ENCODE measurements at regions not wholly inside any gene's neighbourhood (a gene's known extent, or its start where the extent isn't known, plus 50 kb on each side); places are given as distances from the start of the nearest gene placed in this dataset.

DNA sequence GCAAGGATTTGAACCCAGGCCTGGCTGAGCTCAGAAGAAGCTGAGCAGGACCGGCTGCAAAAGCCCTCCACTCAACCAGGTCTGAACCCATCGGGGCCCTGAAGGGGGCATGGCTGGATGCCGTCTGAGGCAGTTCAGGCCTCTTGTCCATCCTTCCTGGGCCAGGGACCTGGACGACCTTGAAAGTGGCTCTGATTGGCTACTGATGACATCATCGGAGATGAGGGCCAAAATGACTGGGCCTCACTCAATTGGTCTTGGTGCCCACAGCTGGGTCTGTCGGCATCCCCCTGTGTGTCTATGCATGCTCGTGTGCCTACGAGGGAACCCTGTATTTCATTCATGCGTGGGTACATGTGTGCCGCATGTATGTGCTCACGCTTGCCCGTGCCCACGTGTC lies 71.8 kb downstream of the PTPRS start:
- TF ChIP-seq, protein P1, sequence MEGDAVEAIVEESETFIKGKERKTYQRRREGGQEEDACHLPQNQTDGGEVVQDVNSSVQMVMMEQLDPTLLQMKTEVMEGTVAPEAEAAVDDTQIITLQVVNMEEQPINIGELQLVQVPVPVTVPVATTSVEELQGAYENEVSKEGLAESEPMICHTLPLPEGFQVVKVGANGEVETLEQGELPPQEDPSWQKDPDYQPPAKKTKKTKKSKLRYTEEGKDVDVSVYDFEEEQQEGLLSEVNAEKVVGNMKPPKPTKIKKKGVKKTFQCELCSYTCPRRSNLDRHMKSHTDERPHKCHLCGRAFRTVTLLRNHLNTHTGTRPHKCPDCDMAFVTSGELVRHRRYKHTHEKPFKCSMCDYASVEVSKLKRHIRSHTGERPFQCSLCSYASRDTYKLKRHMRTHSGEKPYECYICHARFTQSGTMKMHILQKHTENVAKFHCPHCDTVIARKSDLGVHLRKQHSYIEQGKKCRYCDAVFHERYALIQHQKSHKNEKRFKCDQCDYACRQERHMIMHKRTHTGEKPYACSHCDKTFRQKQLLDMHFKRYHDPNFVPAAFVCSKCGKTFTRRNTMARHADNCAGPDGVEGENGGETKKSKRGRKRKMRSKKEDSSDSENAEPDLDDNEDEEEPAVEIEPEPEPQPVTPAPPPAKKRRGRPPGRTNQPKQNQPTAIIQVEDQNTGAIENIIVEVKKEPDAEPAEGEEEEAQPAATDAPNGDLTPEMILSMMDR (CRISPR knock-in tag; IDR thresholded peaks at IDR 0.05), result no peak
- TF ChIP-seq ZNF891 (CRISPR knock-in tag; IDR thresholded peaks at IDR 0.05) (no peak), PHF21A (CRISPR knock-in tag; IDR thresholded peaks at IDR 0.05) (no peak), TBP (CRISPR knock-in tag; IDR thresholded peaks at IDR 0.05) (no peak), PTBP1 (IDR thresholded peaks at IDR 0.05; ENCODE audit: low read depth, low read length, poor library complexity, severe bottlenecking) (no peak)
- TF ChIP-seq, protein P2, sequence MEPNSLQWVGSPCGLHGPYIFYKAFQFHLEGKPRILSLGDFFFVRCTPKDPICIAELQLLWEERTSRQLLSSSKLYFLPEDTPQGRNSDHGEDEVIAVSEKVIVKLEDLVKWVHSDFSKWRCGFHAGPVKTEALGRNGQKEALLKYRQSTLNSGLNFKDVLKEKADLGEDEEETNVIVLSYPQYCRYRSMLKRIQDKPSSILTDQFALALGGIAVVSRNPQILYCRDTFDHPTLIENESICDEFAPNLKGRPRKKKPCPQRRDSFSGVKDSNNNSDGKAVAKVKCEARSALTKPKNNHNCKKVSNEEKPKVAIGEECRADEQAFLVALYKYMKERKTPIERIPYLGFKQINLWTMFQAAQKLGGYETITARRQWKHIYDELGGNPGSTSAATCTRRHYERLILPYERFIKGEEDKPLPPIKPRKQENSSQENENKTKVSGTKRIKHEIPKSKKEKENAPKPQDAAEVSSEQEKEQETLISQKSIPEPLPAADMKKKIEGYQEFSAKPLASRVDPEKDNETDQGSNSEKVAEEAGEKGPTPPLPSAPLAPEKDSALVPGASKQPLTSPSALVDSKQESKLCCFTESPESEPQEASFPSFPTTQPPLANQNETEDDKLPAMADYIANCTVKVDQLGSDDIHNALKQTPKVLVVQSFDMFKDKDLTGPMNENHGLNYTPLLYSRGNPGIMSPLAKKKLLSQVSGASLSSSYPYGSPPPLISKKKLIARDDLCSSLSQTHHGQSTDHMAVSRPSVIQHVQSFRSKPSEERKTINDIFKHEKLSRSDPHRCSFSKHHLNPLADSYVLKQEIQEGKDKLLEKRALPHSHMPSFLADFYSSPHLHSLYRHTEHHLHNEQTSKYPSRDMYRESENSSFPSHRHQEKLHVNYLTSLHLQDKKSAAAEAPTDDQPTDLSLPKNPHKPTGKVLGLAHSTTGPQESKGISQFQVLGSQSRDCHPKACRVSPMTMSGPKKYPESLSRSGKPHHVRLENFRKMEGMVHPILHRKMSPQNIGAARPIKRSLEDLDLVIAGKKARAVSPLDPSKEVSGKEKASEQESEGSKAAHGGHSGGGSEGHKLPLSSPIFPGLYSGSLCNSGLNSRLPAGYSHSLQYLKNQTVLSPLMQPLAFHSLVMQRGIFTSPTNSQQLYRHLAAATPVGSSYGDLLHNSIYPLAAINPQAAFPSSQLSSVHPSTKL (CRISPR knock-in tag; IDR thresholded peaks at IDR 0.05), result no peak
- TF ChIP-seq, protein P3, sequence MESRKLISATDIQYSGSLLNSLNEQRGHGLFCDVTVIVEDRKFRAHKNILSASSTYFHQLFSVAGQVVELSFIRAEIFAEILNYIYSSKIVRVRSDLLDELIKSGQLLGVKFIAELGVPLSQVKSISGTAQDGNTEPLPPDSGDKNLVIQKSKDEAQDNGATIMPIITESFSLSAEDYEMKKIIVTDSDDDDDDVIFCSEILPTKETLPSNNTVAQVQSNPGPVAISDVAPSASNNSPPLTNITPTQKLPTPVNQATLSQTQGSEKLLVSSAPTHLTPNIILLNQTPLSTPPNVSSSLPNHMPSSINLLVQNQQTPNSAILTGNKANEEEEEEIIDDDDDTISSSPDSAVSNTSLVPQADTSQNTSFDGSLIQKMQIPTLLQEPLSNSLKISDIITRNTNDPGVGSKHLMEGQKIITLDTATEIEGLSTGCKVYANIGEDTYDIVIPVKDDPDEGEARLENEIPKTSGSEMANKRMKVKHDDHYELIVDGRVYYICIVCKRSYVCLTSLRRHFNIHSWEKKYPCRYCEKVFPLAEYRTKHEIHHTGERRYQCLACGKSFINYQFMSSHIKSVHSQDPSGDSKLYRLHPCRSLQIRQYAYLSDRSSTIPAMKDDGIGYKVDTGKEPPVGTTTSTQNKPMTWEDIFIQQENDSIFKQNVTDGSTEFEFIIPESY (CRISPR knock-in tag; IDR thresholded peaks at IDR 0.05), result no peak

Measured in HepG2 (cell line).